Lower lobe of right lung (tissue), 2 donors: ENCODE measurements at regions not wholly inside any gene's neighbourhood (a gene's known extent, or its start where the extent isn't known, plus 50 kb on each side); places are given as distances from the start of the nearest gene placed in this dataset.

Experiments used
- ATAC-seq, 2 donors: fragments of 200-7000 bp; cut with Tn5 transposase; one replicate each; pipeline ENCODE4 v1.9.1; 2020 to 2022; ENCODE audit warnings: mild to moderate bottlenecking in 2 of 2, moderate library complexity in 2 of 2
- DNase-seq: peaks from one replicate; pipeline ENCODE4 v3.0.0-alpha.2; 2020
- H3K27ac ChIP-seq: fragments of 200-600 bp; one replicate; pipeline ENCODE4 v1.8.0; 2022
- H3K27me3 ChIP-seq: fragments of 200-600 bp; one replicate; pipeline ENCODE4 v1.8.0; 2022; ENCODE audit warnings: low read depth
- H3K36me3 ChIP-seq: fragments of 200-600 bp; one replicate; pipeline ENCODE4 v1.8.0; 2022; ENCODE audit warnings: mild to moderate bottlenecking
- H3K4me1 ChIP-seq: fragments of 200-600 bp; one replicate; pipeline ENCODE4 v1.8.0; 2022
- H3K4me3 ChIP-seq: fragments of 200-600 bp; one replicate; pipeline ENCODE4 v1.8.0; 2022; ENCODE audit warnings: mild to moderate bottlenecking
- H3K9me3 ChIP-seq: fragments of 200-600 bp; one replicate; pipeline ENCODE4 v1.8.0; 2022
- CTCF ChIP-seq: fragments of 200-600 bp; IDR thresholded peaks from one replicate; pipeline ENCODE4 v1.8.0; 2022; ENCODE audit warnings: antibody characterized with exemption, mild to moderate bottlenecking
- intact Hi-C: fragments of 100-400 bp; cut with DNase I; formaldehyde crosslinking; loops from one replicate; pipeline ENCODE4 v1.11.0; 2022
- donor health status: DM: no; HTN: yes; CAD: no; lungs with severe emphysema.

- DNase-seq (no peak), ATAC-seq (no peak)
- H3K9me3 ChIP-seq = no peaks in the 10 kb centered on the region
- intact Hi-C loops = no loop called here
- no peak overlapping the region for H3K27ac ChIP-seq
- H3K36me3 ChIP-seq = no peaks in the 10 kb centered on the region
- TF ChIP-seq CTCF = no peak
- H3K27me3 ChIP-seq = no peaks in the 10 kb centered on the region
- H3K4me3 ChIP-seq = no peak overlapping the region
- peaks cover 3% of the 10 kb centered on the region for H3K4me1 ChIP-seq
These were observed 107.3 kb upstream of the LIPC start for GRCh38 chr15:58324533-58324932.

GRCh38 chr15:58327958-58328357 is 103.8 kb upstream of the LIPC start:
- ATAC-seq (no peak), DNase-seq (no peak)
- H3K27ac ChIP-seq = no peak overlapping the region
- H3K27me3 ChIP-seq = no peaks in the 10 kb centered on the region
- H3K4me1 ChIP-seq = peaks cover 31% of the 10 kb centered on the region
- H3K9me3 ChIP-seq = no peaks in the 10 kb centered on the region
- H3K4me3 ChIP-seq = no peak overlapping the region
- no peak for TF ChIP-seq CTCF
- intact Hi-C loops = no loop called here
- H3K36me3 ChIP-seq = no peaks in the 10 kb centered on the region

DNA sequence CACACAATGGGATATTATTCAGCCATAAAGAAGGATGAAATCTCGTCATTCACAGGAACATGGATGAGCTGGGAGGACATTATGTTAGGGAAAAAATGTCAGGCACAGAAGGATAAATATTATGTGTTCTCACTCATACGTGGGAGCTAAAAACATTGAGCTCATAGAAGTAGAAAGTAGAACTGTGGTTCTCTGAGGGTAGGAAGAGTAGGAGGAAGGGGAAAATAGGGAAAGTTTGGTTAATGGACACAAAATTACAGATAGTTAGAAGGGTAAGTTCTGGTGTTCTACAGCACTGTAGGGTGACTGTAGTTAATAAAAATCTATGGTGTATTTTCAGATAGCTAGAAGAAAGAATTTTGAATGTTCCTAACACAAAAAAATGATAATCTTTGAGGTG is 102.6 kb upstream of the LIPC start:
- H3K9me3 ChIP-seq = no peaks in the 10 kb centered on the region
- intact Hi-C loops = no loop called here
- H3K4me3 ChIP-seq = no peak overlapping the region
- peaks cover 35% of the 10 kb centered on the region for H3K4me1 ChIP-seq
- H3K27ac ChIP-seq = no peak overlapping the region
- H3K27me3 ChIP-seq = no peaks in the 10 kb centered on the region
- no peak for TF ChIP-seq CTCF
- H3K36me3 ChIP-seq = no peaks in the 10 kb centered on the region
- DNase-seq = no peak
- no peak for ATAC-seq

- no peak overlapping the region for H3K27ac ChIP-seq
- H3K4me3 ChIP-seq = no peak overlapping the region
- intact Hi-C loops = no loop called here
These were observed 101.8 kb upstream of the LIPC start for GRCh38 chr15:58329781-58330671.

More at GRCh38 chr15:58329781-58330671, 101.8 kb upstream of the LIPC start:
- ATAC-seq = no peak
- peak; percentile 47 for DNase-seq
- Histone ChIP-seq H3K4me1 (peaks cover 35% of the 10 kb centered on the region), H3K9me3 (no peaks in the 10 kb centered on the region), H3K27me3 (no peaks in the 10 kb centered on the region), H3K36me3 (no peaks in the 10 kb centered on the region)
- no peak for TF ChIP-seq CTCF
